ENCODE measurements at regions not wholly inside any gene's neighbourhood (a gene's known extent, or its start where the extent isn't known, plus 50 kb on each side); places are given as distances from the start of the nearest gene placed in this dataset.

GRCh38 chr2:181389524-181389923 is 67.7 kb upstream of the ITGA4 start:
- H3K36me3 ChIP-seq (ENCODE audit: control insufficient read depth in 2 of 2, extremely low read depth in 1 of 2, insufficient read depth in 2 of 2, low read length in 2 of 2), result no peaks in the 10 kb centered on the region
- DNase-seq (ENCODE audit: low read depth, low spot score) (no peak), FAIRE-seq (no peak)
- no peaks in the 10 kb centered on the region for H4K20me1 ChIP-seq (ENCODE audit: control insufficient read depth, extremely low read depth, insufficient read depth, low read length)
- H3K79me2 ChIP-seq (ENCODE audit: control insufficient read depth, insufficient read depth, low read length), result no peaks in the 10 kb centered on the region
- no peaks in the 10 kb centered on the region for H3K27me3 ChIP-seq (ENCODE audit: control insufficient read depth, extremely low read depth, insufficient read depth, low read length)
- H3K9me1 ChIP-seq (ENCODE audit: control insufficient read depth, extremely low read depth, insufficient read depth, low read length), result no peaks in the 10 kb centered on the region
- TF ChIP-seq EZH2 (IDR thresholded peaks at IDR 0.05; ENCODE audit: low read length), result no peak
- TF ChIP-seq CTCF (optimal IDR thresholded peaks at IDR 0.05 in 1 of 3, IDR thresholded peaks at IDR 0.05 in 1 of 3, conservative IDR thresholded peaks at IDR 0.05 in 1 of 3; ENCODE audit: extremely low read depth in 1 of 3, insufficient read depth in 2 of 3, low read length in 3 of 3), result no peak
- H2AFZ ChIP-seq (ENCODE audit: control insufficient read depth, low read length), result no peak overlapping the region
- no peak overlapping the region for H3K4me3 ChIP-seq (ENCODE audit: control insufficient read depth in 2 of 3, extremely low read depth in 1 of 3, insufficient read depth in 2 of 3, low read depth in 1 of 3, low read length in 3 of 3)
- H3K27ac ChIP-seq (ENCODE audit: control insufficient read depth, insufficient read depth, low read length), result no peak overlapping the region
- dilution Hi-C loops (cut with MboI; ENCODE audit: extremely low pct_ligation_motif_present, low sequenced_read_pairs), result no loop called here
- no peak overlapping the region for H3K9ac ChIP-seq (ENCODE audit: control insufficient read depth, extremely low read depth, insufficient read depth, low read length)
- H3K4me1 ChIP-seq (ENCODE audit: control insufficient read depth, extremely low read depth, insufficient read depth, low read length), result peaks cover 3% of the 10 kb centered on the region
- H3K4me2 ChIP-seq (ENCODE audit: control insufficient read depth, extremely low read depth, insufficient read depth, low read depth, low read length), result no peak overlapping the region
- H3K9me3 ChIP-seq (ENCODE audit: control insufficient read depth, low read depth, low read length), result no peaks in the 10 kb centered on the region

- Histone ChIP-seq H3K27me3 (ENCODE audit: control insufficient read depth, extremely low read depth, insufficient read depth, low read length) (no peaks in the 10 kb centered on the region), H3K4me3 (ENCODE audit: control insufficient read depth in 2 of 3, extremely low read depth in 1 of 3, insufficient read depth in 2 of 3, low read depth in 1 of 3, low read length in 3 of 3) (peak overlapping the region in 1 of 3 experiments; percentile 44), H3K4me2 (ENCODE audit: control insufficient read depth, extremely low read depth, insufficient read depth, low read depth, low read length) (peak overlapping the region; percentile 54), H2AFZ (ENCODE audit: control insufficient read depth, low read length) (peak overlapping the region; percentile 73), H3K9ac (ENCODE audit: control insufficient read depth, extremely low read depth, insufficient read depth, low read length) (no peak overlapping the region), H3K9me1 (ENCODE audit: control insufficient read depth, extremely low read depth, insufficient read depth, low read length) (no peaks in the 10 kb centered on the region), H3K9me3 (ENCODE audit: control insufficient read depth, low read depth, low read length) (no peaks in the 10 kb centered on the region), H3K79me2 (ENCODE audit: control insufficient read depth, insufficient read depth, low read length) (no peaks in the 10 kb centered on the region), H3K4me1 (ENCODE audit: control insufficient read depth, extremely low read depth, insufficient read depth, low read length) (peaks cover 3% of the 10 kb centered on the region), H3K27ac (ENCODE audit: control insufficient read depth, insufficient read depth, low read length) (no peak overlapping the region), H4K20me1 (ENCODE audit: control insufficient read depth, extremely low read depth, insufficient read depth, low read length) (no peaks in the 10 kb centered on the region), H3K36me3 (ENCODE audit: control insufficient read depth in 2 of 2, extremely low read depth in 1 of 2, insufficient read depth in 2 of 2, low read length in 2 of 2) (no peaks in the 10 kb centered on the region)
- DNase-seq (ENCODE audit: low read depth, low spot score) (no peak), FAIRE-seq (peak; percentile 83)
- dilution Hi-C loops (cut with MboI; ENCODE audit: extremely low pct_ligation_motif_present, low sequenced_read_pairs), result no loop called here
- no peak for TF ChIP-seq EZH2 (IDR thresholded peaks at IDR 0.05; ENCODE audit: low read length)
These were observed 63.7 kb upstream of the ITGA4 start for GRCh38 chr2:181393472-181393871.

DNA sequence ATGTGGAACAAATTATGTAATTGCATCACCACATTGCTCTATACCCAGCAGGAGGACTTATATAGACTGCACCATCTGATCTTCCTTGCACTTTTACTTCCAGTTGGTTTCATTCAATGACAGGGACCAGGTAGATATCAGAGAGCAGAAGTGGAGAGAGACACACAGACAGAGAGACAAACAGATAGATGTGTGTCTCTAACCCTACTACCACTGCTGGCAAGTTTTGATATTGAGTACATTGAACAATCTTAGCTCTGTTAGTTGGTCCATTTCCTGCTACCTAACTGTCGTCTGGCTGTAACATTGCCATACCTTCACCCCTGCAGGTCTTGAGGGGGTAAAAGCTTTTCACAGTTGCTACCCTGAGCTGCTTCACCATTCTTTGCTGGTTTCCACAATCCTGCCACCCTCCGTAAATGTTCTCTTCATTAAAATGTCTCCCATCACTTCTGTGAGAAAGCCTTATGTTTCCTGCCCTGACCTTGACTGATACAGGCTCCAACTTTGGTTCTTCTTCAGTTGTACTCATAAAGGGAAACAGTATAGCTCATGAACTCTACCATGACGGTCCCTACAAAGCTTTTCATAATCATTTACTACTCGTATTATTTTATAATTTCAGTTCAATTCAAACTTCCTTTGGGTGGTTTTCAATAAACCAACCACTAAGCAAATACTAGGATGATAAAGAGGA is 62.3 kb upstream of the ITGA4 start:
- no peaks in the 10 kb centered on the region for H3K36me3 ChIP-seq (ENCODE audit: control insufficient read depth in 2 of 2, extremely low read depth in 1 of 2, insufficient read depth in 2 of 2, low read length in 2 of 2)
- peaks cover 7% of the 10 kb centered on the region for H3K4me1 ChIP-seq (ENCODE audit: control insufficient read depth, extremely low read depth, insufficient read depth, low read length)
- TF ChIP-seq EZH2 (IDR thresholded peaks at IDR 0.05; ENCODE audit: low read length), result no peak
- no peak for TF ChIP-seq CTCF (optimal IDR thresholded peaks at IDR 0.05 in 1 of 3, IDR thresholded peaks at IDR 0.05 in 1 of 3, conservative IDR thresholded peaks at IDR 0.05 in 1 of 3; ENCODE audit: extremely low read depth in 1 of 3, insufficient read depth in 2 of 3, low read length in 3 of 3)
- H3K4me2 ChIP-seq (ENCODE audit: control insufficient read depth, extremely low read depth, insufficient read depth, low read depth, low read length), result no peak overlapping the region
- dilution Hi-C loops (cut with MboI; ENCODE audit: extremely low pct_ligation_motif_present, low sequenced_read_pairs), result no loop called here
- H3K9me1 ChIP-seq (ENCODE audit: control insufficient read depth, extremely low read depth, insufficient read depth, low read length), result no peaks in the 10 kb centered on the region
- H4K20me1 ChIP-seq (ENCODE audit: control insufficient read depth, extremely low read depth, insufficient read depth, low read length), result no peaks in the 10 kb centered on the region
- H3K27me3 ChIP-seq (ENCODE audit: control insufficient read depth, extremely low read depth, insufficient read depth, low read length), result no peaks in the 10 kb centered on the region
- H3K9ac ChIP-seq (ENCODE audit: control insufficient read depth, extremely low read depth, insufficient read depth, low read length), result no peak overlapping the region
- FAIRE-seq (no peak), DNase-seq (ENCODE audit: low read depth, low spot score) (no peak)
- H2AFZ ChIP-seq (ENCODE audit: control insufficient read depth, low read length), result no peak overlapping the region
- no peaks in the 10 kb centered on the region for H3K79me2 ChIP-seq (ENCODE audit: control insufficient read depth, insufficient read depth, low read length)
- H3K9me3 ChIP-seq (ENCODE audit: control insufficient read depth, low read depth, low read length), result no peaks in the 10 kb centered on the region
- H3K4me3 ChIP-seq (ENCODE audit: control insufficient read depth in 2 of 3, extremely low read depth in 1 of 3, insufficient read depth in 2 of 3, low read depth in 1 of 3, low read length in 3 of 3), result no peak overlapping the region
- no peak overlapping the region for H3K27ac ChIP-seq (ENCODE audit: control insufficient read depth, insufficient read depth, low read length)
